Thyroid gland (tissue), 4 donors: ENCODE measurements at regions not wholly inside any gene's neighbourhood (a gene's known extent, or its start where the extent isn't known, plus 50 kb on each side); places are given as distances from the start of the nearest gene placed in this dataset.

Experiments used
- POLR2A ChIP-seq, 2 donors: fragments of 450-650 bp; IDR thresholded peaks; one replicate each; pipeline ENCODE4 v1.6.1; 2017; ENCODE audit warnings: antibody characterized with exemption in 2 of 2, mild to moderate bottlenecking in 2 of 2, moderate library complexity in 1 of 2
- TF ChIP-seq, protein P1 (sequence below), 6 experiments: fragments of 200-600 bp in 3 of 6; fragments of 450-650 bp in 3 of 6; sonication (generic) in 3 of 6; IDR thresholded peaks; one replicate each; pipeline ENCODE4 v1.5.1; 2016 to 2019; ENCODE audit warnings: antibody characterized with exemption in 6 of 6, mild to moderate bottlenecking in 2 of 6, inconsistent platforms in 1 of 6, moderate library complexity in 1 of 6

- TF ChIP-seq, protein P1, sequence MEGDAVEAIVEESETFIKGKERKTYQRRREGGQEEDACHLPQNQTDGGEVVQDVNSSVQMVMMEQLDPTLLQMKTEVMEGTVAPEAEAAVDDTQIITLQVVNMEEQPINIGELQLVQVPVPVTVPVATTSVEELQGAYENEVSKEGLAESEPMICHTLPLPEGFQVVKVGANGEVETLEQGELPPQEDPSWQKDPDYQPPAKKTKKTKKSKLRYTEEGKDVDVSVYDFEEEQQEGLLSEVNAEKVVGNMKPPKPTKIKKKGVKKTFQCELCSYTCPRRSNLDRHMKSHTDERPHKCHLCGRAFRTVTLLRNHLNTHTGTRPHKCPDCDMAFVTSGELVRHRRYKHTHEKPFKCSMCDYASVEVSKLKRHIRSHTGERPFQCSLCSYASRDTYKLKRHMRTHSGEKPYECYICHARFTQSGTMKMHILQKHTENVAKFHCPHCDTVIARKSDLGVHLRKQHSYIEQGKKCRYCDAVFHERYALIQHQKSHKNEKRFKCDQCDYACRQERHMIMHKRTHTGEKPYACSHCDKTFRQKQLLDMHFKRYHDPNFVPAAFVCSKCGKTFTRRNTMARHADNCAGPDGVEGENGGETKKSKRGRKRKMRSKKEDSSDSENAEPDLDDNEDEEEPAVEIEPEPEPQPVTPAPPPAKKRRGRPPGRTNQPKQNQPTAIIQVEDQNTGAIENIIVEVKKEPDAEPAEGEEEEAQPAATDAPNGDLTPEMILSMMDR (IDR thresholded peaks at IDR 0.05), result no peak
- TF ChIP-seq POLR2A (IDR thresholded peaks at IDR 0.05), result no peak
These were observed 160.9 kb upstream of the IVNS1ABP start for GRCh38 chr1:185477638-185478580.
